ENCODE measurements at regions not wholly inside any gene's neighbourhood (a gene's known extent, or its start where the extent isn't known, plus 50 kb on each side); places are given as distances from the start of the nearest gene placed in this dataset.

DNA sequence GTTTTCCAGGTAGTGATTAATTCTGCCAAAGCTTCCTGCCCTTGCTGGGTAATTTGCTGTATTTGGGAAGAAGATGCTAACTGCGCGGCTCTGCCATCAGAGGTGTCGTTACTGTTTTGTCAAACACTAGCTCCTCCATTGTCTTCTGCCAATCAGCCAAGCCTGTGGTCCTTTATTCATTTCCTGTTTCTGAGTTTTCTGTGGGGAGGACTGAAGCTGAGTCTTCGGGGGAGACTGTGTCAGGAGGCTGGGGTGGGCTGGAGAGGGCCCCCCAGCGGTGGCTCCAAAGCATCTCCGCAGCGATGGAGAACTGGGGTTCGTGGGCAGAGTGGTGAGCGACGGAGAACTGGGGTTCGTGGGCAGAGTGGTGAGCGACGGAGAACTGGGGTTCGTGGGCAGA, 322.9 kb upstream of the B3GAT1 start:
- H3K4me3 ChIP-seq (replicated peaks; ENCODE audit: low read depth, low read length) = no peak overlapping the region
- TF ChIP-seq, protein P1, sequence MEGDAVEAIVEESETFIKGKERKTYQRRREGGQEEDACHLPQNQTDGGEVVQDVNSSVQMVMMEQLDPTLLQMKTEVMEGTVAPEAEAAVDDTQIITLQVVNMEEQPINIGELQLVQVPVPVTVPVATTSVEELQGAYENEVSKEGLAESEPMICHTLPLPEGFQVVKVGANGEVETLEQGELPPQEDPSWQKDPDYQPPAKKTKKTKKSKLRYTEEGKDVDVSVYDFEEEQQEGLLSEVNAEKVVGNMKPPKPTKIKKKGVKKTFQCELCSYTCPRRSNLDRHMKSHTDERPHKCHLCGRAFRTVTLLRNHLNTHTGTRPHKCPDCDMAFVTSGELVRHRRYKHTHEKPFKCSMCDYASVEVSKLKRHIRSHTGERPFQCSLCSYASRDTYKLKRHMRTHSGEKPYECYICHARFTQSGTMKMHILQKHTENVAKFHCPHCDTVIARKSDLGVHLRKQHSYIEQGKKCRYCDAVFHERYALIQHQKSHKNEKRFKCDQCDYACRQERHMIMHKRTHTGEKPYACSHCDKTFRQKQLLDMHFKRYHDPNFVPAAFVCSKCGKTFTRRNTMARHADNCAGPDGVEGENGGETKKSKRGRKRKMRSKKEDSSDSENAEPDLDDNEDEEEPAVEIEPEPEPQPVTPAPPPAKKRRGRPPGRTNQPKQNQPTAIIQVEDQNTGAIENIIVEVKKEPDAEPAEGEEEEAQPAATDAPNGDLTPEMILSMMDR (IDR thresholded peaks at IDR 0.05; ENCODE audit: low read depth, low read length, missing control alignments) = no peak
- no peak for DNase-seq (ENCODE audit: extremely low read depth, low read depth)

DNA sequence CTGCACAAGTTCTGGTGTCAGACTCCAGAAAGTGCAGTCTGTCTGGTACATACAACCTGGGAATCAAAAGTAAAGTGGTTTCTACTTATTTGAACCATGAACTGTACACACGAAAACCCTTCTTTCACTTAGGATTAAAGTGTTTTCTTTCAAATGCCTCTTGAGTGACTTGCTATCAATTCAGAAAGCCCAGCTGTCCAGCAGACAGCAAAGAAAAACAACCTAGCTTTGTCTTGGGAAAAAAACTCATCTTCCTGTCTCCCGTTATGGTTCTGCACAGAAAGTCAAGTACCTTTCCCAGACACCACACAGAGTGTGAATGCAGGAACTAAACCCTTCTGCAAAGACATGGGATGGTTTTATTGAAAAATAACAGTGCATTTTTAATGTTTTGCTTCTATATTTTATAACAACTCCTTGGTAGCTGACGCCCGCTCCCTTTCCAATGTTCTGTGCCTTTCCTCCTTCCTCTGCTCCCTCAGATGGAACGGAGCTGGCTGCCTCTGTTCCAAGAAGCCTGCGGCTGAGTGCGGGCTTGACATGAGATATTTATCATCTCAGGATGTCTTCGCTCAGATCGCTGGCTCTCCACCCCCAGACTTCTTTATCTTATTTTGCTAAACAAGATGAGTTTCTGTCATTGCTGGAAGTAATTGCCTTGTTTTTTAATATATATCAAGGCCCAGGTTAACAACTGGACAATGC, 322.3 kb upstream of the B3GAT1 start:
- H3K4me3 ChIP-seq (replicated peaks; ENCODE audit: low read depth, low read length) = no peak overlapping the region
- no peak for DNase-seq (ENCODE audit: extremely low read depth, low read depth)
- TF ChIP-seq, protein P1 (IDR thresholded peaks at IDR 0.05; ENCODE audit: low read depth, low read length, missing control alignments) = no peak

DNA sequence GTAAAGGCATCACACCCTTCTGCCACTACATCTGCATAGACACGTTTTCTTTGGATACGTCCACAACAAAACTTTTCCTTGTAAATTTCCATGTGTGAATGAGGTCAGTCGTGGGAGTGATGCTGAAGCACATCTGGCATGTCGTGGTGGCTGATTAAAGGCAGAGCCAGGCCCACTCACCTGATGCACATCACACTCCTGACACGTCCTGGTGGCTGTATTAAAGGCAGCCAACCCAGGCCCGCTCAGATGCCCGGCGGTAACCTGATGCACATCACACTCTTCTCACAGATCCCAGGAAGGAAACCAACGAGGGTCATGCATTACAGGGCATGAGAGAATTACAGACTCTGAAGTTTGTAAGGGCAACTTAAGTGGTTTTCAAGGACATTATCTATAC, 321.6 kb upstream of the B3GAT1 start:
- no peak overlapping the region for H3K4me3 ChIP-seq (replicated peaks; ENCODE audit: low read depth, low read length)
- TF ChIP-seq, protein P1 (IDR thresholded peaks at IDR 0.05; ENCODE audit: low read depth, low read length, missing control alignments) = no peak
- DNase-seq (ENCODE audit: extremely low read depth, low read depth) = no peak

DNA sequence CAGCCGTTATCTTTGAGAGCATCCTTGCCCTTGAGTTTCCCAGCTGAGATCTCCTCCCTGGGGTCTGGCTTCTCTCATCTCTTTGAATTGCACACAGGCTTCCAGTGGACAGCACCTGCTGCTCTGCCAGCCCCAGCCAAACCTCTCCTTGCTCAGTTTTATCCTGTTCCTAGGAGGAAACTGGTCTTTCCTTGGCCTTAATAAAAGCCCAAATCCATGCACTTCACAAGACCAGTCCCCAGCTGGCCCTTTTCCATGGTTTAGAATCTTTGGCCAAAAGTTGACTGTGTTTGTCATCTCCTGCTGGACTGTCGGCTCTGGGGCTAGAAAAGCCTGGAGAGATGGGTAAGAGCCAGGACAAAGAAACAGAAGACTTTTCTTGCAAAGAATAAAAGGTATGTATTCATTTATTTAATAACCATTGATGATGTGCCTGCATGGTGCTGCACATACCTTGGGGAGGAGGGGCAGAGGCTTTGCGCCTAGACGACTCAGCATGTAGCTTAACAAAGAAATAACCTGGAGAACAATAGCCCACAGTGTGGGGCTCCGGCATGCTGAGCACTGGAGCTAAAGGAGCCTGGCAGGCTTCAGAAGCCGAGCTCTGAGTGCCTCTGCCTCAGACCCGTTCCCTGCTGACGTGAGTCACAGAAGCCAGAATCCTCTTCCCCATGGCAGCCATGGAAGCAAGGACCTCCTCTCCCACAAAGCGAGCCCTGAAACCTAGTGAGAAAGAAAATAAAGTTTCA, 319.3 kb upstream of the B3GAT1 start:
- H3K4me3 ChIP-seq (replicated peaks; ENCODE audit: low read depth, low read length) = no peak overlapping the region
- DNase-seq (ENCODE audit: extremely low read depth, low read depth) = no peak
- TF ChIP-seq, protein P1 (IDR thresholded peaks at IDR 0.05; ENCODE audit: low read depth, low read length, missing control alignments) = no peak

DNA sequence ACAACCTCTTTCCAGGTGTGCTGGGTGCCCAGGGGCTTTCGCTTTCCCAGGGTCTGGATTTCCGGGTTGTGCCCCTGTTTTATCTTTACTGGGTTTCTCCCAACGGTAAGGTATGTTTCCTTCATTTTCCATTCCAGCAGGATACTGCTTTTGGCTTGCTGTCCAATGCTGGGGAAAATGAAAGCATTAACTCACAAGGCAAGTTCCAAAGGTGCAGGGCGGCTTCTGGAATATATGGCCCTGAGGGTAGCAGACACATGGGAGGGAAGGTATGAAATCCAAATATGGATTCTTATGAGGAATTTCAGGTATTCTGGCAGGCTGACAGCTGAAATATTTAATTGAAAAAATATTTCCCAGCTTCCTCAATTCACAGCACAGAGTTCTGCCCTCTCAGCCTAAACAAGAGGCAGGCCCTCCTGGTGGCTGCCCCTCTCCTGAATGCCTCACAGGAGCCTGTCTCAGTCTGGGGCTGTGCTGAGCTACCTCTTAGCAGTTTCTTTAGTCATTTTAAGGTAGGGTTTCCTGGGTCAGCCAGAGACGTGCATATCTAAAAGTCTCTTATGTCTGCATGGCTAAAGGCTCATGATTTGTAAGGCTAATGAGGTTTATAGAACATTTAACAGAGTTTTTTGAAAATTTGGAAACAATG, 318.6 kb upstream of the B3GAT1 start:
- H3K4me3 ChIP-seq (replicated peaks; ENCODE audit: low read depth, low read length) = no peak overlapping the region
- TF ChIP-seq, protein P1 (IDR thresholded peaks at IDR 0.05; ENCODE audit: low read depth, low read length, missing control alignments) = no peak
- no peak for DNase-seq (ENCODE audit: extremely low read depth, low read depth)

GRCh38 chr11:134730101-134730500, 318.1 kb upstream of the B3GAT1 start:
- no peak for DNase-seq (ENCODE audit: extremely low read depth, low read depth)
- no peak overlapping the region for H3K4me3 ChIP-seq (replicated peaks; ENCODE audit: low read depth, low read length)
- TF ChIP-seq, protein P1 (IDR thresholded peaks at IDR 0.05; ENCODE audit: low read depth, low read length, missing control alignments) = no peak

Data from HFF-Myc (cell line).